ENCODE measurements at regions not wholly inside any gene's neighbourhood (a gene's known extent, or its start where the extent isn't known, plus 50 kb on each side); places are given as distances from the start of the nearest gene placed in this dataset.

GRCh38 chr1:30645807-30646206, 77.6 kb downstream of the MATN1 start:
- no peak for TF ChIP-seq CTCF (IDR thresholded peaks at IDR 0.05; ENCODE audit: low read depth, low read length)
- H3K4me3 ChIP-seq (ENCODE audit: low read depth, low read length) = no peak overlapping the region

GRCh38 chr1:30642391-30643120, 80.8 kb downstream of the MATN1 start:
- no peak for TF ChIP-seq CTCF (IDR thresholded peaks at IDR 0.05; ENCODE audit: low read depth, low read length)
- no peak overlapping the region for H3K4me3 ChIP-seq (ENCODE audit: low read depth, low read length)

GRCh38 chr1:30641572-30642353, 81.6 kb downstream of the MATN1 start:
- no peak for TF ChIP-seq CTCF (IDR thresholded peaks at IDR 0.05; ENCODE audit: low read depth, low read length)
- no peak overlapping the region for H3K4me3 ChIP-seq (ENCODE audit: low read depth, low read length)

GRCh38 chr1:30639881-30640452, 83.4 kb downstream of the MATN1 start:
- no peak for TF ChIP-seq CTCF (IDR thresholded peaks at IDR 0.05; ENCODE audit: low read depth, low read length)
- no peak overlapping the region for H3K4me3 ChIP-seq (ENCODE audit: low read depth, low read length)

- no peak for TF ChIP-seq CTCF (IDR thresholded peaks at IDR 0.05; ENCODE audit: low read depth, low read length)
- no peak overlapping the region for H3K4me3 ChIP-seq (ENCODE audit: low read depth, low read length)
Observed at GRCh38 chr1:30638811-30639210, 84.6 kb downstream of the MATN1 start.

- no peak for TF ChIP-seq CTCF (IDR thresholded peaks at IDR 0.05; ENCODE audit: low read depth, low read length)
- H3K4me3 ChIP-seq (ENCODE audit: low read depth, low read length) = no peak overlapping the region
Observed at GRCh38 chr1:30638086-30638485, 85.3 kb downstream of the MATN1 start.

Data from WI38 (cell line).